Endodermal cell (in vitro differentiated cells): ENCODE measurements at regions not wholly inside any gene's neighbourhood (a gene's known extent, or its start where the extent isn't known, plus 50 kb on each side); places are given as distances from the start of the nearest gene placed in this dataset.
A peak's percentile ranks its signal among the peaks of the same experiment; 100 is the strongest.

ENCODE experiments used
- DNase-seq: peaks from one replicate; pipeline ENCODE4 v3.0.0-alpha.2; 2017
- H3K27ac ChIP-seq: 2 replicates; pipeline ENCODE4 v1.5.1; 2013; ENCODE audit warnings: mild to moderate bottlenecking, low read depth, low read length, moderate library complexity
- H3K27me3 ChIP-seq: 2 replicates; pipeline ENCODE4 v1.6.1; 2013; ENCODE audit warnings: mild to moderate bottlenecking, low read length, moderate library complexity; ENCODE audit not compliant: insufficient read depth, control insufficient read depth, poor library complexity, severe bottlenecking
- H3K36me3 ChIP-seq: 2 replicates; pipeline ENCODE4 v1.7.0; 2013; ENCODE audit warnings: mild to moderate bottlenecking, low read length, moderate library complexity; ENCODE audit not compliant: control insufficient read depth, insufficient read depth
- H3K4me1 ChIP-seq: one replicate; pipeline ENCODE4 v1.7.0; 2013; ENCODE audit warnings: low read length; ENCODE audit not compliant: control insufficient read depth, insufficient read depth
- H3K4me3 ChIP-seq: 2 replicates; pipeline ENCODE4 v1.5.1; 2013; ENCODE audit warnings: mild to moderate bottlenecking, low read length, moderate library complexity
- H3K9ac ChIP-seq: 2 replicates; pipeline ENCODE4 v1.6.1; 2013; ENCODE audit warnings: mild to moderate bottlenecking, low read length, moderate library complexity; ENCODE audit not compliant: poor library complexity, severe bottlenecking; ENCODE audit errors: extremely low read depth
- H3K9me3 ChIP-seq: 2 replicates; pipeline ENCODE4 v1.6.1; 2013; ENCODE audit warnings: mild to moderate bottlenecking, low read length, moderate library complexity; ENCODE audit not compliant: control insufficient read depth
- H3K27ac Mint-ChIP-seq: 2 replicates; pipeline ENCODE4 v1.8.0; 2020; ENCODE audit warnings: mixed read lengths
- H3K27me3 Mint-ChIP-seq: 2 replicates; pipeline ENCODE4 v1.8.0; 2021; ENCODE audit warnings: mild to moderate bottlenecking, mixed read lengths; ENCODE audit not compliant: insufficient read depth
- H3K36me3 Mint-ChIP-seq: 2 replicates; pipeline ENCODE4 v1.8.0; 2020; ENCODE audit warnings: low read depth, mixed read lengths
- H3K4me1 Mint-ChIP-seq: 2 replicates; pipeline ENCODE4 v1.8.0; 2020; ENCODE audit warnings: mixed read lengths
- H3K4me3 Mint-ChIP-seq: 2 replicates; pipeline ENCODE4 v1.8.0; 2020; ENCODE audit warnings: mild to moderate bottlenecking, moderate library complexity, mixed read lengths
- H3K9me3 Mint-ChIP-seq: 2 replicates; pipeline ENCODE4 v1.8.0; 2020; ENCODE audit warnings: mild to moderate bottlenecking, mixed read lengths
- WGBS, 2 experiments: methylation state at CpG; one replicate each; pipeline versions ENCODE4 v1.1.5 to v1.1.7; 2013; ENCODE audit warnings: missing lambda C conversion rate in 2 of 2, mixed read lengths in 1 of 2; ENCODE audit not compliant: insufficient coverage in 1 of 2, insufficient read length in 1 of 2; 5-methylcytosine and 5-hydroxymethylcytosine counted together
- TF ChIP-seq, protein P1 (sequence below): fragments of 200-600 bp; sonication (generic); conservative IDR thresholded peaks from 2 replicates; pipeline ENCODE4 v1.5.0; 2021; ENCODE audit warnings: antibody characterized with exemption, mild to moderate bottlenecking

DNA sequence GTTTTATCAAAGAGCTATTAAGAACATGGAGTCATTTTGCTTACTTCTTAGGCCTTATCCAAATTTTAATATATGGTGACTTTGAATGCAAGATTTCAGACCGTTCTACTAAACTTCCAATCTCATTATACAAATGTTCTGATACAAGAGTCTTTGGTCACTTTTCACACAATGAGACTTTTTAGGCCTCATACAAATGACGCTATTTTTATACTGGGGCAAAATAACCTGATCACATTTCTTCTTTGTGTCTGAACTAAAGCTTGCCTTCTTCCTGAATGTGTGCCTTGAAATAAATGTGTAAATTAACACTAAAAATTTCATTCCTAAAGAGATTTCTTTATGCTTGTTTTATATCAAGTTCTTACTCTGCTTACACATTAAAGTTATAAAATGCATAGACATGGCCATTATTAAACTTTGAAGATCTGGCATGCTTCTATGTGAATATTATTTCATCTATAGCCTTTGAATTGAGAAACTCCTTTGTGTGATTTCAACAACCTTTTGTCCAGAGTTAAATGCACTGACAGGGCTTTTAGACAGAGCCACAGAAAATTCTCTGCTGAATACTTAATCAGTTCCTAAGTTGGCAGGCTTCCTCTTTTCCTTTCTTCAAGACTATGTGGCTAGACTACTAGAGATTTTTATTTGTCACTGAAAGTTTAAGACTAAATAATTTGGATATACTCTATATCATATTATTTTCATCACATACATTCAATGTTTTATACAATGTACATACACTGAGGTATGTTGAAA is 86.1 kb downstream of the EDNRB start:
- 67 to 98% methylated on average over 2 of the region's 2 CpGs for whole genome bisulfite sequencing, 2 experiments
- no peaks in the 10 kb centered on the region for H3K36me3 Mint-ChIP-seq
- no peaks in the 10 kb centered on the region for H3K4me1 ChIP-seq
- no peak overlapping the region for H3K27ac Mint-ChIP-seq
- peaks cover under 1% of the 10 kb centered on the region for H3K9me3 Mint-ChIP-seq
- H3K4me1 Mint-ChIP-seq = no peaks in the 10 kb centered on the region
- no peaks in the 10 kb centered on the region for H3K36me3 ChIP-seq
- peaks cover 18% of the 10 kb centered on the region for H3K9me3 ChIP-seq
- H3K4me3 Mint-ChIP-seq = no peak overlapping the region
- no peak overlapping the region for H3K9ac ChIP-seq
- no peaks in the 10 kb centered on the region for H3K27me3 ChIP-seq
- peak overlapping the region; percentile 98 for H3K27ac ChIP-seq
- no peak overlapping the region for H3K4me3 ChIP-seq
- no peak for DNase-seq
- TF ChIP-seq, protein P1, sequence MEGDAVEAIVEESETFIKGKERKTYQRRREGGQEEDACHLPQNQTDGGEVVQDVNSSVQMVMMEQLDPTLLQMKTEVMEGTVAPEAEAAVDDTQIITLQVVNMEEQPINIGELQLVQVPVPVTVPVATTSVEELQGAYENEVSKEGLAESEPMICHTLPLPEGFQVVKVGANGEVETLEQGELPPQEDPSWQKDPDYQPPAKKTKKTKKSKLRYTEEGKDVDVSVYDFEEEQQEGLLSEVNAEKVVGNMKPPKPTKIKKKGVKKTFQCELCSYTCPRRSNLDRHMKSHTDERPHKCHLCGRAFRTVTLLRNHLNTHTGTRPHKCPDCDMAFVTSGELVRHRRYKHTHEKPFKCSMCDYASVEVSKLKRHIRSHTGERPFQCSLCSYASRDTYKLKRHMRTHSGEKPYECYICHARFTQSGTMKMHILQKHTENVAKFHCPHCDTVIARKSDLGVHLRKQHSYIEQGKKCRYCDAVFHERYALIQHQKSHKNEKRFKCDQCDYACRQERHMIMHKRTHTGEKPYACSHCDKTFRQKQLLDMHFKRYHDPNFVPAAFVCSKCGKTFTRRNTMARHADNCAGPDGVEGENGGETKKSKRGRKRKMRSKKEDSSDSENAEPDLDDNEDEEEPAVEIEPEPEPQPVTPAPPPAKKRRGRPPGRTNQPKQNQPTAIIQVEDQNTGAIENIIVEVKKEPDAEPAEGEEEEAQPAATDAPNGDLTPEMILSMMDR = no peak
- H3K27me3 Mint-ChIP-seq = peaks cover 5% of the 10 kb centered on the region

DNA sequence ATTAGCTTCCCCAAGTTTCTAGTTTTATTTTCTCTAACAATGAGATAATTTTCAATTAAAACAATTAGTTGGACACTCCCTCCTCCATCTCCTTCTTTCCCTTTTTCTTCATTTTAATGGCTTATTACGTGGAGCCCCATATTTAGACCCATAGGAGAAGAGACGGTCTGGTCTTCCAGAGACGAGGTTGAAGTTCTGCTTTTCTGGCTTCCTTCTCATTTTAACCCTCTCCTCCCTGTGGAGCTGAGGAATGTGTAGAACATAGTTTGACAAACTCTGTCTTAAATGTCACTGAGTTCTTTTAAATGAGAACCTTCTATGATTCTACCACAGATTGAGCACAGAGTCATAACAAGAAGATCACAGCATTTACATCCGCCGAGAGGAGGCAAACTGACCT is 86.8 kb downstream of the EDNRB start:
- Histone ChIP-seq H3K4me1 (no peaks in the 10 kb centered on the region), H3K4me3 (no peak overlapping the region), H3K27me3 (no peaks in the 10 kb centered on the region), H3K27ac (peak overlapping the region; percentile 98), H3K9me3 (peaks cover 14% of the 10 kb centered on the region), H3K9ac (no peak overlapping the region), H3K36me3 (no peaks in the 10 kb centered on the region)
- Mint-ChIP-seq H3K9me3 (no peaks in the 10 kb centered on the region), H3K4me3 (no peak overlapping the region), H3K27ac (no peak overlapping the region), H3K4me1 (no peaks in the 10 kb centered on the region), H3K36me3 (no peaks in the 10 kb centered on the region), H3K27me3 (peaks cover 5% of the 10 kb centered on the region)
- TF ChIP-seq, protein P1 = no peak
- WGBS, 2 experiments = 83 to 92% methylated on average over 2 to 5 of the region's 5 CpGs
- no peak for DNase-seq

DNA sequence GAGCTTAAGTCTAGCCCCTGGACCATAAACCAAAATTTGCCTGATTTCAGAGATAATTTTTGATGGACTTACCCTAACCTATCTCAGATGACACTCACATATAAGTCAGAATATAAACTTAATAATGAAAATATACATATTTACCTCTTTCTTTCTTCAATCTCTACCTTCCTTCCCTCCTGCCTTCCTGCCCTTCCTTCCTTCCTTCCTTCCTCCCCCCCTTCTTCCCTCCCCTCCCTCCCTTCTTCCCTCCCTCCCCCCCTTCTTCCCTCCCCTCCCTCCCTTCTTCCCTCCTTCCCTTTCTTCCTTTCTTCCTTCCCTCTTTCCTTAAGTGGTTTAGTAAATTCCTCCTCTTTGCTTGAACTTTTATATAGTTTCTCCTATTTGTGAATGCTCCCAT is 88.7 kb downstream of the EDNRB start:
- Mint-ChIP-seq H3K4me1 (no peaks in the 10 kb centered on the region), H3K4me3 (no peak overlapping the region), H3K36me3 (no peaks in the 10 kb centered on the region), H3K27ac (no peak overlapping the region), H3K27me3 (peaks cover 5% of the 10 kb centered on the region), H3K9me3 (no peaks in the 10 kb centered on the region)
- Histone ChIP-seq H3K36me3 (no peaks in the 10 kb centered on the region), H3K4me1 (no peaks in the 10 kb centered on the region), H3K9ac (no peak overlapping the region), H3K9me3 (peaks cover 2% of the 10 kb centered on the region), H3K27ac (no peak overlapping the region), H3K27me3 (no peaks in the 10 kb centered on the region), H3K4me3 (no peak overlapping the region)
- TF ChIP-seq, protein P1 = no peak
- DNase-seq = no peak
